A549 (cell line): ENCODE measurements at regions not wholly inside any gene's neighbourhood (a gene's known extent, or its start where the extent isn't known, plus 50 kb on each side); places are given as distances from the start of the nearest gene placed in this dataset.

ENCODE experiments used
- EP300 ChIP-seq, 2 experiments: fragments of >200 bp; sonication (Bioruptor Twin); formaldehyde crosslinking; IDR thresholded peaks; 2 replicates in 1 of 2; 3 replicates in 1 of 2; pipeline ENCODE4 v1.6.1; 2016 to 2017
- POLR2A ChIP-seq: IDR thresholded peaks from 2 replicates; pipeline ENCODE4 v1.6.1; 2012; ENCODE audit warnings: mild to moderate bottlenecking, low read length

- no peak for TF ChIP-seq EP300 (IDR thresholded peaks at IDR 0.05)
- no peak for TF ChIP-seq POLR2A
Measured at GRCh38 chr5:89080467-89081116, 197.6 kb upstream of the MEF2C start.
